ENCODE measurements at regions not wholly inside any gene's neighbourhood (a gene's known extent, or its start where the extent isn't known, plus 50 kb on each side); places are given as distances from the start of the nearest gene placed in this dataset.

DNA sequence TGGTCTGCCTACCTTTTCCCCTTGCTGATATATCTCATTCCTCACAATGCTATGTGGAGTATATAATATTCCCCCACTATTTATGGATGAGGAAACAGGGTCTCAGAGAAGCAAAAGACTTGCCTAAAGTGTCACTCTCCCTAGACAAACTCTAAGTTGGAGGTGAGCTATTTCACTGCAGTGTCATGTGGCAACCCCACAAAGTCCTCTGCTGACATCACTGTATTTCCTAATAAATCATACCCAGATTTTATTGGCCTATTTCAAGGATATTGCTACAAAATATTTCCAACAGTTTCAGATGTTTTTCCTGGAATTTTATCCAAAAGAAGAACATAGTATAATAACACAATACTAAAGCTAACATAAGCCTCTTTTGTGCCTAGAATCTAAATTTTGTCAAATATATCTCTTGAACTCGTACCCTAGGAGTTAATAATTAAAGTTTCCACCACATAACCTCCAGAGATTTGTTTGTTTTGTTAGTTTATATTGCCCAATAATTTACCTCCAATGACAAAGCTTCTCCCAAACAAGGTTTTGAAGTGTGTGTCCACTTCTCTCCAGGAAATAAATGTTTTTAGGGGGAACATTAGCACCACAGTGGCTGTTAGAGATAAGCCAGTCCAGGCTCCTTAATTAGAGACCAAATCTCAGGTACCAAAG, 215.1 kb downstream of the ASCL1 start:
- WGBS, 2 donors = 3 to 7% methylated on average over 1 of the region's 1 CpG
- FAIRE-seq = no peak
- TF ChIP-seq, protein P1, sequence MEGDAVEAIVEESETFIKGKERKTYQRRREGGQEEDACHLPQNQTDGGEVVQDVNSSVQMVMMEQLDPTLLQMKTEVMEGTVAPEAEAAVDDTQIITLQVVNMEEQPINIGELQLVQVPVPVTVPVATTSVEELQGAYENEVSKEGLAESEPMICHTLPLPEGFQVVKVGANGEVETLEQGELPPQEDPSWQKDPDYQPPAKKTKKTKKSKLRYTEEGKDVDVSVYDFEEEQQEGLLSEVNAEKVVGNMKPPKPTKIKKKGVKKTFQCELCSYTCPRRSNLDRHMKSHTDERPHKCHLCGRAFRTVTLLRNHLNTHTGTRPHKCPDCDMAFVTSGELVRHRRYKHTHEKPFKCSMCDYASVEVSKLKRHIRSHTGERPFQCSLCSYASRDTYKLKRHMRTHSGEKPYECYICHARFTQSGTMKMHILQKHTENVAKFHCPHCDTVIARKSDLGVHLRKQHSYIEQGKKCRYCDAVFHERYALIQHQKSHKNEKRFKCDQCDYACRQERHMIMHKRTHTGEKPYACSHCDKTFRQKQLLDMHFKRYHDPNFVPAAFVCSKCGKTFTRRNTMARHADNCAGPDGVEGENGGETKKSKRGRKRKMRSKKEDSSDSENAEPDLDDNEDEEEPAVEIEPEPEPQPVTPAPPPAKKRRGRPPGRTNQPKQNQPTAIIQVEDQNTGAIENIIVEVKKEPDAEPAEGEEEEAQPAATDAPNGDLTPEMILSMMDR (IDR thresholded peaks at IDR 0.05) = no peak

DNA sequence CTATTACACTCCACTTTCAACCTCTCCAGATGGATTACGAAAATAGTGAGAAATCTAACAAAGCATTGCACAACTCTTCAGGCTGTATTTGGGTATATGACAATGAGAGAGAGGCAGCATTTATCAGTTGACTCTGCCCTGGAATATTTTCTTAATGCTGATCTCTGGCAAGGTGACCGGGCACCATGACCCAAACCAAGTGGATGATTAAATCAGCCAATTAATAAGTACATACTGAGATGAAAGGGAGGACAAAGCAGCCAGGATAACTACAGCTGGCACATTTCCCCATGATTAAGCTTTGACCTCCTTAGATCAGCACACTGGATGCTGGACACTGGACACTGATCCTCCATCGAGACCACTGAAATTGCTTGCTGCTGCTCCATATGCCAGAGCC, 218.2 kb downstream of the ASCL1 start:
- intact Hi-C loops (cut with DNase I) = no loop called here
- ATAC-seq (no peak), FAIRE-seq (no peak), DNase-seq (no peak)
- TF ChIP-seq, protein P1 (IDR thresholded peaks at IDR 0.05) = no peak
- no peaks in the 10 kb centered on the region for H3K9me3 ChIP-seq
- no peak overlapping the region for H3K4me3 ChIP-seq
- H3K27ac ChIP-seq = no peak overlapping the region
- no peaks in the 10 kb centered on the region for H3K27me3 ChIP-seq
- no peaks in the 10 kb centered on the region for H3K4me1 ChIP-seq
- WGBS, 2 donors = 54 to 70% methylated on average over 3 of the region's 3 CpGs
- no peaks in the 10 kb centered on the region for H3K36me3 ChIP-seq

More for the DNA sequence above, 215.1 kb downstream of the ASCL1 start:
- Histone ChIP-seq H3K4me1 (no peaks in the 10 kb centered on the region), H3K36me3 (no peaks in the 10 kb centered on the region), H3K9me3 (no peaks in the 10 kb centered on the region), H3K27me3 (no peaks in the 10 kb centered on the region), H3K27ac (no peak overlapping the region), H3K4me3 (no peak overlapping the region)
- DNase-seq = no peak
- no peak for ATAC-seq
- intact Hi-C loops (cut with DNase I) = no loop called here

DNA sequence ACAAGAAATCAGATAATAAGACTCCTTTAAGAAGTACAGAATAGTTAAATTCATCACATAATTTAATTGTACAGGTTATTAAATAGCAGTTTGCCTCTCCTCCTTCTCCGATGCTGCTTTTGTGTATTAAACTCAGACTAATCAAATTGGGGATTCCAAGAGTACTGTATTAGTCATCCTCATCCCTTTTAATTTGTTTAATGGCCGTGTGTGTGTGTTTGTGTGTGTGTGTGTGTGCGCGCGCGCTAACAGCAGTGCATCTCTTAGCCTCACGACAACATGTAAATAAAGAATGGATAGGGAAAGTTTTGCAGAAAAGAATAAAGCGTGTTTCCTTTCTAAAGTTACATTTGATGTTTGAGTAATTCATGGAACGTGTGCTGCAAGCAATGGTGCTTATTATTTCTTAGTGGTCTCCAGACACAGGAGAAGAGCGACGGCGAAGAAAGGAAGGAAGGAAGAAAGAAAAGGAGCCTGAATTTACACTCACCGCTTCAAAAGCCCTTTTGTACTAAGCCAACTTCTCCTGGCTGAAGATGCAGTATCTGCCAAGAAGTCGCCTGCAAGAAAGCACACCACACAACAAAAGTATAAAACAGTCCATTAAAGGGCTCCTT, 220.3 kb downstream of the ASCL1 start:
- TF ChIP-seq, protein P1 (IDR thresholded peaks at IDR 0.05) = no peak
- 64 to 81% methylated on average over 14 of the region's 14 CpGs for WGBS, 2 donors
- H3K27me3 ChIP-seq = no peaks in the 10 kb centered on the region
- no peak for FAIRE-seq
- no peaks in the 10 kb centered on the region for H3K36me3 ChIP-seq
- no peak for ATAC-seq
- H3K4me1 ChIP-seq = no peaks in the 10 kb centered on the region
- H3K27ac ChIP-seq = no peak overlapping the region
- no peaks in the 10 kb centered on the region for H3K9me3 ChIP-seq
- intact Hi-C loops (cut with DNase I) = no loop called here
- H3K4me3 ChIP-seq = no peak overlapping the region
- no peak for DNase-seq

DNA sequence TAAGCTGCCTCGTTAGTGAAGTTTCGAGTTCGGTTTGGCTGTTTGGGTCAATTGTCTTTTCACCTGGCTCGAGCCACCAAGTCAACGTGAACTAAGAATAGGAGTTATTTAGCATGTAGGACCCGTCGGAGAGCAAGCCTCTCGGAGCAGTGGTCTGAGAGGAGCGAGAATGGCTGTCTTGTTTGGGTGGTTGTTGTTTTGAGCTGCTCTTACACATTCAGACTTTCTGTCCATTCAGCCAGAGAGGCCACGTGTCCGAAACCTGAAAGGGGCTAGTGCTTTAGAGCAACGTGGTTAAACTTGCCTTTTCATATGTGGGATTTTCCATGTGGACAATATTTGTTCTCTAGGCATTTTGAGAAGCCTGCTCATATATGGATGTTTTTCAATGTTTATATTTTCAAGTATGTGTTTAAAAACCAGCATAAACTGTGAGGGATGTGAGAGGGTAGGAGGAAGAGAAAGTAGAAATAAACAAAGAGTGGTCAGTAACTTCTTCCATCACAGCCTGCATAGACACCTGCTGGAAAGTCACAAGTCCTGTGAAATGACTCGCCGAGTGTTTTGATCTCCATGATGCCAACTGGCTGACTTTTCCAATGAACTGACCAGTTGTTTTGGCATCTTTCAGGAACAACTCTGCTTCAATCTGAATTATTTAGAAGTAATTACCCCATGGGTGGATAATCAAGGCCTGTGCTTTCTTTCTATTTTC, 221.0 kb downstream of the ASCL1 start:
- Histone ChIP-seq H3K4me3 (no peak overlapping the region), H3K27me3 (no peaks in the 10 kb centered on the region), H3K9me3 (no peaks in the 10 kb centered on the region), H3K4me1 (no peaks in the 10 kb centered on the region), H3K36me3 (no peaks in the 10 kb centered on the region), H3K27ac (no peak overlapping the region)
- ATAC-seq (no peak), FAIRE-seq (no peak), DNase-seq (no peak)
- TF ChIP-seq, protein P1 (IDR thresholded peaks at IDR 0.05) = no peak
- intact Hi-C loops (cut with DNase I) = no loop called here
- 65 to 75% methylated on average over 14 of the region's 14 CpGs for WGBS, 2 donors
